NT2/D1 (cell line): ENCODE measurements at regions not wholly inside any gene's neighbourhood (a gene's known extent, or its start where the extent isn't known, plus 50 kb on each side); places are given as distances from the start of the nearest gene placed in this dataset.

Source experiments
- DNase-seq: peaks from one replicate; pipeline ENCODE4 v3.0.0-alpha.2; 2011; ENCODE audit warnings: low read depth, low spot score
- H3K27me3 ChIP-seq: 2 replicates; pipeline ENCODE4 v1.6.0; 2011; ENCODE audit warnings: mild to moderate bottlenecking; ENCODE audit not compliant: insufficient read length, insufficient read depth
- H3K36me3 ChIP-seq: 2 replicates; pipeline ENCODE4 v1.6.1; 2011; ENCODE audit warnings: mild to moderate bottlenecking, low read length, mixed read lengths; ENCODE audit not compliant: insufficient read depth, insufficient read length
- H3K4me1 ChIP-seq: 2 replicates; pipeline ENCODE4 v1.5.1; 2011; ENCODE audit not compliant: insufficient read depth, insufficient read length
- H3K4me3 ChIP-seq: 2 replicates; pipeline ENCODE4 v1.5.1; 2011; ENCODE audit warnings: low read depth; ENCODE audit not compliant: insufficient read length
- H3K9ac ChIP-seq: 2 replicates; pipeline ENCODE4 v1.6.0; 2011; ENCODE audit warnings: low read depth; ENCODE audit not compliant: insufficient read length
- H3K9me3 ChIP-seq: 2 replicates; pipeline ENCODE4 v1.5.1; 2011; ENCODE audit warnings: mild to moderate bottlenecking, low read length; ENCODE audit not compliant: insufficient read depth
- SUZ12 ChIP-seq: IDR thresholded peaks from 2 replicates; pipeline ENCODE4 v1.6.1; 2011; ENCODE audit not compliant: insufficient read length, insufficient read depth; ENCODE audit errors: extremely low read depth
- YY1 ChIP-seq: IDR thresholded peaks from 2 replicates; pipeline ENCODE4 v1.6.1; 2011; ENCODE audit not compliant: insufficient read length, insufficient read depth
- ZNF274 ChIP-seq: IDR thresholded peaks from 2 replicates; pipeline ENCODE4 v1.6.1; 2011; ENCODE audit warnings: mild to moderate bottlenecking, low read depth, low read length

GRCh38 chr6:130674604-130675003 is 152.6 kb upstream of the SMLR1 start:
- Histone ChIP-seq H3K27me3 (no peaks in the 10 kb centered on the region), H3K4me1 (no peaks in the 10 kb centered on the region), H3K36me3 (no peaks in the 10 kb centered on the region), H3K9me3 (no peaks in the 10 kb centered on the region), H3K9ac (no peak overlapping the region), H3K4me3 (no peak overlapping the region)
- DNase-seq, result no peak
- TF ChIP-seq ZNF274 (no peak), YY1 (no peak), SUZ12 (no peak)

DNA sequence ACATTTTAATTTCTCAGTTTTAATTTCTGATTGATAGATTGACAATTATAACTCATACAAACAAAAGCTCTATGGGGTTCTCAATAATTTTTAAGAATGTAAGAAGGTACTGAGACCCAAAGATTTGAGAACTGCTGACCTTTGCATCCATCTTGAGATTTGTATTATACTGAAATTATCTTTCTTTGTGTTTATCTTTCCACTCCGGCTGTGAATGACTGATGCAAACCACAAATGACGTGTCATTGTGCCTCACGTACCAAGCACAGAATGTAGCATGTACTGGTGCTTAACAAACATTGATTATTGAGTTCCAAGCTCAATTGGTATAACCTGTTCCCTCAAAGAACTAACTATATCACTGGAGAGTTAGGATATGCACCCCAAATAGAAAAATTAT is 152.1 kb upstream of the SMLR1 start:
- TF ChIP-seq SUZ12, result no peak
- TF ChIP-seq ZNF274, result no peak
- TF ChIP-seq YY1, result no peak
- Histone ChIP-seq H3K36me3 (no peaks in the 10 kb centered on the region), H3K4me1 (no peaks in the 10 kb centered on the region), H3K9ac (no peak overlapping the region), H3K4me3 (no peak overlapping the region), H3K27me3 (no peaks in the 10 kb centered on the region), H3K9me3 (no peaks in the 10 kb centered on the region)
- DNase-seq, result no peak

GRCh38 chr6:130676077-130676772 is 151.0 kb upstream of the SMLR1 start:
- Histone ChIP-seq H3K4me1 (no peaks in the 10 kb centered on the region), H3K27me3 (no peaks in the 10 kb centered on the region), H3K9me3 (no peaks in the 10 kb centered on the region), H3K36me3 (no peaks in the 10 kb centered on the region), H3K9ac (no peak overlapping the region), H3K4me3 (no peak overlapping the region)
- no peak for DNase-seq
- no peak for TF ChIP-seq SUZ12
- no peak for TF ChIP-seq YY1
- TF ChIP-seq ZNF274, result no peak

DNA sequence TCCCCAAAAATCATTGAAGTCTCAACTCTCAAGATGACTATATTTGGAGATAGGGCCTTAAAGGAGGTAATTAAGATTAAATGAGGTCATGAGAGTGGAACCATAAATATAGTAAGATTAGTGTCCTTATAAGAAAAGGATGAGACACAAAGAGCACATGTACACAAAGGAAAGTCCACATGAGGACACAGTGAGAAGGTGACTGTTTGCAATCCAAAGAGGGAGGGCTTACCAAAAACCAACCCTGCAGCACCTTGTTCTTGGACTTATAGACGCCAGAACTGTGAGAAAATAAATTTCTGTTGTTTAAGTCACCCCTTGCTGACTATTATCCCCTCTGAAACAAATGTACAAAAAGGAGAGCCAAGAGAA is 150.4 kb upstream of the SMLR1 start:
- no peak for TF ChIP-seq YY1
- no peak for TF ChIP-seq SUZ12
- TF ChIP-seq ZNF274, result no peak
- H3K4me1 ChIP-seq, result no peaks in the 10 kb centered on the region
- no peak for DNase-seq

DNA sequence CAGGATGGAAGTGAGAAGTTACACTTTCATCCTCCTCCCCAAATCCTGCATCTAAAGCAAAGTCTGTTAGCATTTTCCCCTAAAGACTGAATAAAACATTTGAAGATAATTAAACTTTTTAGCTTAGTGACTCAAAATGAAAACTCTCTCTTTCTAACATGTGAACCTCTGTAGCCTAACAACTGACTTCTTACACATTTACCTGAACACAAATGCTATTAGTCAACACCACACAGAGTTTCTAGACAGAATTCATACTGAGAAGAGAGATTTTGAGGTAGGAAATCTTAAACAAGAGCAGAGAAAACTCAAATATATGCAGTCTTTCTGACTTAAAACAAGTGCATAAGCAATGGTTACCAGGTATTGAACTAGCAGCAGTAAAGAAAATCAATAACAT is 149.9 kb upstream of the SMLR1 start:
- Histone ChIP-seq H3K4me3 (no peak overlapping the region), H3K9me3 (no peaks in the 10 kb centered on the region), H3K27me3 (no peaks in the 10 kb centered on the region), H3K9ac (no peak overlapping the region), H3K4me1 (no peaks in the 10 kb centered on the region), H3K36me3 (no peaks in the 10 kb centered on the region)
- no peak for DNase-seq
- TF ChIP-seq YY1, result no peak

More for the DNA sequence above, 150.4 kb upstream of the SMLR1 start:
- H3K27me3 ChIP-seq, result no peaks in the 10 kb centered on the region
- H3K9me3 ChIP-seq, result no peaks in the 10 kb centered on the region
- H3K9ac ChIP-seq, result no peak overlapping the region
- H3K36me3 ChIP-seq, result no peaks in the 10 kb centered on the region
- no peak overlapping the region for H3K4me3 ChIP-seq

- Histone ChIP-seq H3K27me3 (no peaks in the 10 kb centered on the region), H3K4me3 (no peak overlapping the region), H3K9ac (no peak overlapping the region), H3K9me3 (no peaks in the 10 kb centered on the region), H3K36me3 (no peaks in the 10 kb centered on the region), H3K4me1 (no peaks in the 10 kb centered on the region)
- TF ChIP-seq ZNF274 (no peak), YY1 (no peak), SUZ12 (no peak)
- DNase-seq, result no peak
Measured at GRCh38 chr6:130677766-130678165, 149.4 kb upstream of the SMLR1 start.

- H3K36me3 ChIP-seq, result no peaks in the 10 kb centered on the region
- H3K9ac ChIP-seq, result no peak overlapping the region
- DNase-seq, result no peak
- no peaks in the 10 kb centered on the region for H3K27me3 ChIP-seq
- no peaks in the 10 kb centered on the region for H3K4me1 ChIP-seq
- H3K9me3 ChIP-seq, result no peaks in the 10 kb centered on the region
- TF ChIP-seq YY1, result no peak
- TF ChIP-seq SUZ12, result no peak
- no peak overlapping the region for H3K4me3 ChIP-seq
Measured at GRCh38 chr6:130679684-130680083, 147.5 kb upstream of the SMLR1 start.

GRCh38 chr6:130680116-130680515 is 147.1 kb upstream of the SMLR1 start:
- Histone ChIP-seq H3K9me3 (no peaks in the 10 kb centered on the region), H3K4me3 (no peak overlapping the region), H3K9ac (no peak overlapping the region), H3K36me3 (no peaks in the 10 kb centered on the region), H3K4me1 (no peaks in the 10 kb centered on the region), H3K27me3 (no peaks in the 10 kb centered on the region)
- TF ChIP-seq ZNF274, result no peak
- no peak for TF ChIP-seq YY1
- DNase-seq, result no peak
